GM12878 (cell line): ENCODE measurements at regions not wholly inside any gene's neighbourhood (a gene's known extent, or its start where the extent isn't known, plus 50 kb on each side); places are given as distances from the start of the nearest gene placed in this dataset.

Source experiments
- ATAC-seq: fragments of 200-7000 bp; cut with Tn5 transposase; 3 replicates; pipeline ENCODE4 v1.9.1; 2020; ENCODE audit warnings: mild to moderate bottlenecking, moderate library complexity
- BruUV-seq: library from RNA; stranded (reverse); fragments of 400-500 nt; replicated peaks from 2 replicates; lab custom pipeline; 2021; lab: Mats Ljungman, UMichigan
- CTCF ChIA-PET: fragments of 300-600 bp; sonication (Branson Sonifier 250); formaldehyde crosslinking; extraction: SDS; loops from one replicate; lab custom pipeline; 2021; ENCODE audit warnings: inconsistent platforms; lab: Yijun Ruan, JAX
- POLR2A ChIA-PET: fragments of 350-600 bp; formaldehyde crosslinking; extraction: SDS; loops from one replicate; lab custom pipeline; 2021; ENCODE audit warnings: inconsistent platforms; lab: Charles Lee
- RAD21 ChIA-PET: fragments of 300-600 bp; sonication (Branson Sonifier 250); formaldehyde crosslinking; loops from one replicate; lab custom pipeline; 2023; ENCODE audit warnings: antibody characterized with exemption; ENCODE audit not compliant: unreplicated experiment; lab: Charles Lee
- SMC1A ChIA-PET: fragments of 300-600 bp; sonication (Branson Sonifier 250); formaldehyde crosslinking; loops from one replicate; lab custom pipeline; 2023; ENCODE audit not compliant: unreplicated experiment, uncharacterized antibody; lab: Charles Lee
- DNase-seq: peaks from one replicate; pipeline ENCODE4 v3.0.0-alpha.2; 2011; ENCODE audit warnings: low read depth, low spot score
- FAIRE-seq: peaks from 3 replicates; lab custom pipeline; 2011; peaks lifted over from hg19 to GRCh38; lab: Jason Lieb, UNC
- H2AFZ ChIP-seq: 2 replicates; pipeline ENCODE4 v1.6.0; 2011; ENCODE audit warnings: low read depth, low read length, control low read depth; ENCODE audit not compliant: control insufficient read depth
- H3K27ac ChIP-seq: 2 replicates; pipeline ENCODE4 v1.5.1; 2011; ENCODE audit warnings: control low read depth; ENCODE audit not compliant: control insufficient read depth, insufficient read depth
- H3K27me3 ChIP-seq, 2 experiments: replicated peaks in 1 of 2; 2 replicates each; pipeline versions ENCODE4 v1.6.0 to v1.6.1; 2011; ENCODE audit warnings: low read length in 1 of 2; ENCODE audit not compliant: control insufficient read depth in 2 of 2, insufficient read depth in 2 of 2
- H3K36me3 ChIP-seq, 2 experiments: 2 replicates each; pipeline ENCODE4 v1.5.1; 2011; ENCODE audit warnings: low read length in 1 of 2; ENCODE audit not compliant: control insufficient read depth in 2 of 2, insufficient read depth in 2 of 2
- H3K4me1 ChIP-seq: 2 replicates; pipeline ENCODE4 v1.6.1; 2011; ENCODE audit warnings: mild to moderate bottlenecking, low read length, moderate library complexity, mixed read lengths; ENCODE audit not compliant: control insufficient read depth, insufficient read depth
- H3K4me2 ChIP-seq: 2 replicates; pipeline ENCODE4 v1.6.0; 2011; ENCODE audit warnings: control low read depth; ENCODE audit not compliant: control insufficient read depth, insufficient read depth
- H3K4me3 ChIP-seq: fragments of 200-600 bp; sonication (generic); 2 replicates; pipeline ENCODE4 v1.5.1; 2016
- H3K79me2 ChIP-seq: 2 replicates; pipeline ENCODE4 v1.6.0; 2011; ENCODE audit warnings: low read length; ENCODE audit not compliant: control insufficient read depth, insufficient read depth
- H3K9ac ChIP-seq: 2 replicates; pipeline ENCODE4 v1.8.0; 2011; ENCODE audit warnings: low read length, control low read depth, mixed read lengths; ENCODE audit not compliant: control insufficient read depth, insufficient read depth
- H3K9me3 ChIP-seq: replicated peaks from 3 replicates; pipeline ENCODE4 v1.5.1; 2011; ENCODE audit warnings: mild to moderate bottlenecking, low read length; ENCODE audit not compliant: control insufficient read depth, insufficient read depth
- H4K20me1 ChIP-seq: 2 replicates; pipeline ENCODE4 v1.6.0; 2011; ENCODE audit not compliant: control insufficient read depth, insufficient read depth
- CHD4 ChIP-seq: fragments of 200-600 bp; sonication (generic); IDR thresholded peaks from 2 replicates; pipeline ENCODE4 v1.6.1; 2016; ENCODE audit warnings: mild to moderate bottlenecking
- GATAD2B ChIP-seq: fragments of 450-650 bp; conservative IDR thresholded peaks from 2 replicates; pipeline ENCODE4 v1.6.1; 2017; ENCODE audit warnings: low read depth, mild to moderate bottlenecking, moderate library complexity
- IRF4 ChIP-seq: IDR thresholded peaks from 2 replicates; pipeline ENCODE4 v1.6.1; 2011; ENCODE audit warnings: low read depth, low read length
- MTA2 ChIP-seq: fragments of 450-650 bp; IDR thresholded peaks from 2 replicates; pipeline ENCODE4 v1.6.1; 2016; ENCODE audit warnings: low read depth, mild to moderate bottlenecking, moderate library complexity
- RAD51 ChIP-seq: fragments of 450-650 bp; IDR thresholded peaks from 2 replicates; pipeline ENCODE4 v1.6.1; 2016; ENCODE audit warnings: moderate library complexity, mild to moderate bottlenecking, inconsistent platforms
- RUNX3 ChIP-seq: IDR thresholded peaks from 2 replicates; pipeline ENCODE4 v1.6.1; 2012; ENCODE audit warnings: low read length, inconsistent platforms
- SPI1 ChIP-seq: IDR thresholded peaks from 2 replicates; pipeline ENCODE4 v1.6.1; 2011; ENCODE audit warnings: low read depth, mild to moderate bottlenecking, low read length, moderate library complexity, borderline replicate concordance; ENCODE audit not compliant: insufficient read depth
- WGBS: methylation state at CpG from one replicate; pipeline ENCODE4 v1.1.6; 2016; ENCODE audit warnings: low lambda C conversion rate; ENCODE audit not compliant: insufficient replicate concordance, insufficient coverage; ENCODE audit errors: missing lambda C conversion rate; 5-methylcytosine and 5-hydroxymethylcytosine counted together
- in situ Hi-C: fragments of 300-500 bp; cut with MboI; formaldehyde crosslinking; loops from 9 replicates; pipeline ENCODE4 v1.14.3; 2018; ENCODE audit warnings: mixed read lengths
- intact Hi-C: fragments of 100-400 bp; cut with micrococcal nuclease; formaldehyde crosslinking; loops from one replicate; pipeline ENCODE4 v1.14.2; 2022; ENCODE audit not compliant: unreplicated experiment

DNA sequence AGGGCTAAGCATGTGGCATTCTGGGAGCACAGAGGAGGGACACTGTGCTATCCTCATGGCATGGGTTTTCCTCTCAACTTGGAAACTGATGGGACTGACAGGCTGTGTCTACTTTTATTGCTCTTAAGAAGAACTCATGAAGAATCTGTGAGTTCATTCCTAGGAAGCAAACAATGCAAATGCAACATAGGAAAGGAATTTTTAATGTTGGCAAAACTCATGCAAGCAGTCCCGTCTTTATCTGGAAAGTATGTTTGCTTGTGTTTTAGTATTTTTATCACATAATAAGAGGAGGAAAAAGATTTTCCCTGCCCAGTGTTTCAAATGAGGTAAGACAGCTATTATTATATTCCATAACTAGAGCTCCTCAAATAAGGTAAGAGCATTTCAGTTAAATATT lies 89.7 kb downstream of the TRIM42 start:
- H4K20me1 ChIP-seq = no peaks in the 10 kb centered on the region
- H3K27ac ChIP-seq = no peak overlapping the region
- no peaks in the 10 kb centered on the region for H3K27me3 ChIP-seq
- ChIA-PET RAD21 (interaction anchor here (1.4 kb wide), 1 partner anchor 41 kb away, joined by 7 read pairs; no protein-coding TSS in a partner anchor), POLR2A (interaction anchor here (1.3 kb wide), 1 partner anchor 14 kb away, joined by 5 read pairs; no protein-coding TSS in a partner anchor), SMC1A (interaction anchor here (0.7 to 3.2 kb wide), 2 partner anchors 76 to 184 kb away, joined by 3 to 9 read pairs; no protein-coding TSS in a partner anchor), CTCF (interaction anchor here (0.8 to 1.6 kb wide), 4 partner anchors 21 to 496 kb away, joined by 3 to 4 read pairs (median 3); no protein-coding TSS in a partner anchor)
- no peak overlapping the region for H3K9ac ChIP-seq
- H3K4me3 ChIP-seq = no peak overlapping the region
- H3K36me3 ChIP-seq = no peaks in the 10 kb centered on the region
- 80% methylated on average over 1 of the region's 1 CpG for WGBS
- in situ Hi-C loops (no loop called here), intact Hi-C loops (loop anchor here (5.0 kb wide), 1 partner anchor 50 kb away; no protein-coding TSS in a partner anchor)
- no peak for DNase-seq
- no peak for ATAC-seq
- no peak overlapping the region for H2AFZ ChIP-seq
- no peaks in the 10 kb centered on the region for H3K79me2 ChIP-seq
- FAIRE-seq = no peak
- no TSS peak for BruUV-seq
- no peaks in the 10 kb centered on the region for H3K4me1 ChIP-seq
- no peaks in the 10 kb centered on the region for H3K9me3 ChIP-seq
- TF ChIP-seq RAD51 = no peak
- no peak for TF ChIP-seq MTA2
- no peak for TF ChIP-seq GATAD2B
- no peak for TF ChIP-seq IRF4
- H3K4me2 ChIP-seq = no peak overlapping the region

DNA sequence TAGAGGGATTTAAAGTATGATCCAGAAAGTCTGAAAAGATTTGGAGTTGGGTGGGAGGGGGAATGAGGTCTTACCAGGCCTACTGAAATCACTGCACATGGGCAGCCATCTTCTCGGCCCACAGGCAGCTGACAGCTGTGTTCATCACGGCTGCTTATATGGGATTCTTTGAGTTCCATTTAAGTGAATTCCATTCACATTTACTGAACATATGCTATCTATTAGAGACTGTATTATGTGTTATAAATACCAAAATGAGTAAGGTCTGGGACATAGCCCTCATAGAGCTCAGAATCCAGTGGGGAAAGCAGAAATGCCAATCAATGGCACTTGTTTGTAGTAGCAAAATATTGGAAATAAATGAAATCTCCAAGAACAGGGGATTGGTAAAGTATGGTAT lies 91.1 kb downstream of the TRIM42 start:
- Histone ChIP-seq H3K9ac (no peak overlapping the region), H3K79me2 (no peaks in the 10 kb centered on the region), H3K4me1 (no peaks in the 10 kb centered on the region), H3K27ac (no peak overlapping the region), H3K27me3 (no peaks in the 10 kb centered on the region), H3K36me3 (no peaks in the 10 kb centered on the region), H4K20me1 (no peaks in the 10 kb centered on the region), H3K4me2 (no peak overlapping the region), H3K4me3 (no peak overlapping the region), H2AFZ (no peak overlapping the region), H3K9me3 (no peaks in the 10 kb centered on the region)
- 29% methylated on average over 2 of the region's 2 CpGs for WGBS
- ChIA-PET CTCF (interaction anchor here (0.8 to 1.6 kb wide), 2 partner anchors 25 to 95 kb away, joined by 3 to 4 read pairs; no protein-coding TSS in a partner anchor), RAD21 (interaction anchor here (1.1 kb wide), 1 partner anchor 75 kb away, joined by 3 read pairs; no protein-coding TSS in a partner anchor), POLR2A (no interaction called here), SMC1A (interaction anchor here (0.6 to 3.2 kb wide), 3 partner anchors 15 to 74 kb away, joined by 3 to 9 read pairs (median 4); no protein-coding TSS in a partner anchor)
- intact Hi-C loops (loop anchor here (5.0 kb wide), 1 partner anchor 48 kb away; no protein-coding TSS in a partner anchor), in situ Hi-C loops (no loop called here)
- TF ChIP-seq SPI1 (no peak), RUNX3 (no peak), CHD4 (no peak)
- ATAC-seq (no peak), DNase-seq (no peak), FAIRE-seq (no peak)
- no TSS peak for BruUV-seq
